GM23338 (cell line): ENCODE measurements at regions not wholly inside any gene's neighbourhood (a gene's known extent, or its start where the extent isn't known, plus 50 kb on each side); places are given as distances from the start of the nearest gene placed in this dataset.

ENCODE experiments used
- ATAC-seq: fragments of 200-7000 bp; cut with Tn5 transposase; 3 replicates; pipeline ENCODE4 v1.9.1; 2020
- DNase-seq: peaks from one replicate; pipeline ENCODE4 v3.0.0-alpha.2; 2015; ENCODE audit warnings: low spot score
- H2AFZ ChIP-seq: fragments of 200-600 bp; sonication (generic); 2 replicates; pipeline ENCODE4 v1.8.0; 2016; ENCODE audit warnings: antibody characterized with exemption, mild to moderate bottlenecking, moderate library complexity
- H3F3A ChIP-seq: fragments of 200-600 bp; sonication (generic); replicated peaks from 2 replicates; pipeline ENCODE4 v1.8.0; 2017; ENCODE audit warnings: antibody characterized with exemption, mixed run types, low read depth
- H3K27ac ChIP-seq: fragments of 200-600 bp; sonication (generic); 2 replicates; pipeline ENCODE4 v1.6.1; 2016; ENCODE audit warnings: low read depth
- H3K27me3 ChIP-seq: fragments of 200-600 bp; sonication (generic); 2 replicates; pipeline ENCODE4 v1.8.0; 2016; ENCODE audit warnings: mild to moderate bottlenecking, mixed run types, moderate library complexity; ENCODE audit not compliant: insufficient read depth
- H3K36me3 ChIP-seq: fragments of 200-600 bp; sonication (generic); 2 replicates; pipeline ENCODE4 v1.8.0; 2016; ENCODE audit warnings: mild to moderate bottlenecking; ENCODE audit not compliant: insufficient read depth
- H3K4me1 ChIP-seq: fragments of 200-600 bp; sonication (generic); 2 replicates; pipeline ENCODE4 v1.8.0; 2016; ENCODE audit warnings: mild to moderate bottlenecking, moderate library complexity; ENCODE audit not compliant: insufficient read depth
- H3K4me2 ChIP-seq: fragments of 200-600 bp; sonication (generic); 2 replicates; pipeline ENCODE4 v1.7.1; 2017; ENCODE audit warnings: mixed run types
- H3K4me3 ChIP-seq: fragments of 200-600 bp; sonication (generic); 2 replicates; pipeline ENCODE4 v1.6.1; 2016; ENCODE audit warnings: mixed run types
- H3K79me2 ChIP-seq: fragments of 200-600 bp; sonication (generic); replicated peaks from 2 replicates; pipeline ENCODE4 v1.8.0; 2017; ENCODE audit warnings: mild to moderate bottlenecking; ENCODE audit not compliant: insufficient read depth
- H3K9me2 ChIP-seq: fragments of 200-600 bp; sonication (generic); 2 replicates; pipeline ENCODE4 v1.8.0; 2017; ENCODE audit not compliant: insufficient read depth
- H4K20me1 ChIP-seq: fragments of 200-600 bp; sonication (generic); replicated peaks from 2 replicates; pipeline ENCODE4 v1.8.0; 2017; ENCODE audit warnings: mild to moderate bottlenecking; ENCODE audit not compliant: insufficient read depth
- H3K27ac Mint-ChIP-seq: 2 replicates; pipeline ENCODE4 v1.8.0; 2020; ENCODE audit warnings: inconsistent platforms, mild to moderate bottlenecking, moderate library complexity, mixed read lengths
- H3K27me3 Mint-ChIP-seq: 3 replicates; pipeline ENCODE4 v1.8.0; 2022; ENCODE audit warnings: low read depth, mild to moderate bottlenecking, moderate library complexity, mixed read lengths, inconsistent platforms; ENCODE audit not compliant: insufficient read depth, poor library complexity
- H3K36me3 Mint-ChIP-seq: 3 replicates; pipeline ENCODE4 v1.8.0; 2021; ENCODE audit warnings: low read depth, mild to moderate bottlenecking, inconsistent platforms, moderate library complexity, mixed read lengths
- H3K4me1 Mint-ChIP-seq: 3 replicates; pipeline ENCODE4 v1.8.0; 2020; ENCODE audit warnings: mild to moderate bottlenecking, inconsistent platforms, mixed read lengths
- H3K4me3 Mint-ChIP-seq: 3 replicates; pipeline ENCODE4 v1.8.0; 2021; ENCODE audit warnings: moderate library complexity, mild to moderate bottlenecking, inconsistent platforms, mixed read lengths
- H3K9me3 Mint-ChIP-seq: 3 replicates; pipeline ENCODE4 v1.8.0; 2020; ENCODE audit warnings: moderate library complexity, mild to moderate bottlenecking, inconsistent platforms, mixed read lengths
- CREB1 ChIP-seq: fragments of 250-450 bp; sonication (Bioruptor Pico); IDR thresholded peaks from 2 replicates; pipeline ENCODE4 v1.5.0; 2020; ENCODE audit warnings: low read depth, mild to moderate bottlenecking, moderate library complexity
- EZH2 ChIP-seq: fragments of 200-600 bp; sonication (generic); IDR thresholded peaks from one replicate; pipeline ENCODE4 v1.8.0; 2017; ENCODE audit warnings: antibody characterized with exemption, mild to moderate bottlenecking, low read depth; ENCODE audit not compliant: unreplicated experiment
- EZH2phosphoT487 ChIP-seq: fragments of 200-600 bp; sonication (generic); IDR thresholded peaks from one replicate; pipeline ENCODE4 v1.8.1; 2018; ENCODE audit warnings: antibody characterized with exemption; ENCODE audit not compliant: unreplicated experiment
- JUNB ChIP-seq: IDR thresholded peaks from one replicate; pipeline ENCODE4 v1.6.1; 2016; ENCODE audit warnings: antibody characterized with exemption; ENCODE audit not compliant: unreplicated experiment
- NANOG ChIP-seq: IDR thresholded peaks from 2 replicates; pipeline ENCODE4 v1.6.1; 2016; ENCODE audit warnings: antibody characterized with exemption, borderline replicate concordance
- POLR2AphosphoS5 ChIP-seq: IDR thresholded peaks from 2 replicates; pipeline ENCODE4 v1.6.1; 2016; ENCODE audit warnings: antibody characterized with exemption, low read depth
- STAT1 ChIP-seq: IDR thresholded peaks from one replicate; pipeline ENCODE4 v1.6.1; 2016; ENCODE audit warnings: antibody characterized with exemption; ENCODE audit not compliant: unreplicated experiment
- ZNF114 ChIP-seq: fragments of 250-450 bp; sonication (Bioruptor Pico); IDR thresholded peaks from 2 replicates; pipeline ENCODE4 v1.5.0; 2020; ENCODE audit warnings: mild to moderate bottlenecking, moderate library complexity
- ZNF331 ChIP-seq: fragments of 250-450 bp; sonication (Bioruptor Pico); IDR thresholded peaks from 2 replicates; pipeline ENCODE4 v1.5.0; 2020; ENCODE audit warnings: low read depth, mild to moderate bottlenecking, moderate library complexity
- TF ChIP-seq, protein P1 (sequence below): IDR thresholded peaks from one replicate; pipeline ENCODE4 v1.6.1; 2018; ENCODE audit warnings: antibody characterized with exemption; ENCODE audit not compliant: unreplicated experiment
- TF ChIP-seq, protein P2 (sequence below), 2 experiments: fragments of 200-600 bp in 1 of 2; sonication (generic) in 1 of 2; conservative IDR thresholded peaks; 2 replicates each; pipeline versions ENCODE4 v1.5.1 to v1.6.1; 2016 to 2017; ENCODE audit warnings: antibody characterized with exemption in 2 of 2, low read depth in 2 of 2, mild to moderate bottlenecking in 2 of 2, moderate library complexity in 1 of 2
- TF ChIP-seq, protein P3 (sequence below): IDR thresholded peaks from 2 replicates; pipeline ENCODE4 v1.6.1; 2016; ENCODE audit warnings: antibody characterized with exemption

DNA sequence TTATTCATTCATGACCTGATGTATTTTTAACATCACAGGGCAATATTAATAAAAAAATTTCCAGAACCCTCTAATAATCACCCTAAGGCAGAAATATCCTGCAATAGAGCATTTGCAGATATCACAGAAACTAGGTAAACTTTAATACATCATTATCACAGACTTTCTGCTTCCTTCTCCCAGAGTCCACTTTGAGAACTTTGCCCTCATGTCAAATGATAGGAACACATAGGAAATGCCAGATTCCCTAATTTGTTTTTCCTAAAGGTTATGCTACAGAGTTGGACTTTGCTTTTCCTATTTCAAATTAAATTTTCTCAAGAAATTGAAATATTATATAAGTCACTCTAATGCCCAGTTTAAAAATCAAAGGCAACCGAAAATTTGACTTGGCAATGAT is 352.8 kb upstream of the LRP1B start:
- no peaks in the 10 kb centered on the region for H3K9me2 ChIP-seq
- no peak for ATAC-seq
- H3K27ac Mint-ChIP-seq, result no peak overlapping the region
- H3K27me3 Mint-ChIP-seq, result no peaks in the 10 kb centered on the region
- H3K4me3 ChIP-seq, result no peak overlapping the region
- no peaks in the 10 kb centered on the region for H3K36me3 ChIP-seq
- no peak overlapping the region for H3K4me2 ChIP-seq
- no peak overlapping the region for H2AFZ ChIP-seq
- H4K20me1 ChIP-seq, result no peaks in the 10 kb centered on the region
- peaks cover 5% of the 10 kb centered on the region; the same call in 2 of the 3 replicates for H3K9me3 Mint-ChIP-seq
- no peak for DNase-seq
- TF ChIP-seq ZNF331 (CRISPR knock-in tag) (no peak), STAT1 (no peak), EZH2 (no peak), EZH2phosphoT487 (no peak), JUNB (no peak)
- TF ChIP-seq, protein P1, sequence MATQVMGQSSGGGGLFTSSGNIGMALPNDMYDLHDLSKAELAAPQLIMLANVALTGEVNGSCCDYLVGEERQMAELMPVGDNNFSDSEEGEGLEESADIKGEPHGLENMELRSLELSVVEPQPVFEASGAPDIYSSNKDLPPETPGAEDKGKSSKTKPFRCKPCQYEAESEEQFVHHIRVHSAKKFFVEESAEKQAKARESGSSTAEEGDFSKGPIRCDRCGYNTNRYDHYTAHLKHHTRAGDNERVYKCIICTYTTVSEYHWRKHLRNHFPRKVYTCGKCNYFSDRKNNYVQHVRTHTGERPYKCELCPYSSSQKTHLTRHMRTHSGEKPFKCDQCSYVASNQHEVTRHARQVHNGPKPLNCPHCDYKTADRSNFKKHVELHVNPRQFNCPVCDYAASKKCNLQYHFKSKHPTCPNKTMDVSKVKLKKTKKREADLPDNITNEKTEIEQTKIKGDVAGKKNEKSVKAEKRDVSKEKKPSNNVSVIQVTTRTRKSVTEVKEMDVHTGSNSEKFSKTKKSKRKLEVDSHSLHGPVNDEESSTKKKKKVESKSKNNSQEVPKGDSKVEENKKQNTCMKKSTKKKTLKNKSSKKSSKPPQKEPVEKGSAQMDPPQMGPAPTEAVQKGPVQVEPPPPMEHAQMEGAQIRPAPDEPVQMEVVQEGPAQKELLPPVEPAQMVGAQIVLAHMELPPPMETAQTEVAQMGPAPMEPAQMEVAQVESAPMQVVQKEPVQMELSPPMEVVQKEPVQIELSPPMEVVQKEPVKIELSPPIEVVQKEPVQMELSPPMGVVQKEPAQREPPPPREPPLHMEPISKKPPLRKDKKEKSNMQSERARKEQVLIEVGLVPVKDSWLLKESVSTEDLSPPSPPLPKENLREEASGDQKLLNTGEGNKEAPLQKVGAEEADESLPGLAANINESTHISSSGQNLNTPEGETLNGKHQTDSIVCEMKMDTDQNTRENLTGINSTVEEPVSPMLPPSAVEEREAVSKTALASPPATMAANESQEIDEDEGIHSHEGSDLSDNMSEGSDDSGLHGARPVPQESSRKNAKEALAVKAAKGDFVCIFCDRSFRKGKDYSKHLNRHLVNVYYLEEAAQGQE, result no peak
- TF ChIP-seq, protein P2, sequence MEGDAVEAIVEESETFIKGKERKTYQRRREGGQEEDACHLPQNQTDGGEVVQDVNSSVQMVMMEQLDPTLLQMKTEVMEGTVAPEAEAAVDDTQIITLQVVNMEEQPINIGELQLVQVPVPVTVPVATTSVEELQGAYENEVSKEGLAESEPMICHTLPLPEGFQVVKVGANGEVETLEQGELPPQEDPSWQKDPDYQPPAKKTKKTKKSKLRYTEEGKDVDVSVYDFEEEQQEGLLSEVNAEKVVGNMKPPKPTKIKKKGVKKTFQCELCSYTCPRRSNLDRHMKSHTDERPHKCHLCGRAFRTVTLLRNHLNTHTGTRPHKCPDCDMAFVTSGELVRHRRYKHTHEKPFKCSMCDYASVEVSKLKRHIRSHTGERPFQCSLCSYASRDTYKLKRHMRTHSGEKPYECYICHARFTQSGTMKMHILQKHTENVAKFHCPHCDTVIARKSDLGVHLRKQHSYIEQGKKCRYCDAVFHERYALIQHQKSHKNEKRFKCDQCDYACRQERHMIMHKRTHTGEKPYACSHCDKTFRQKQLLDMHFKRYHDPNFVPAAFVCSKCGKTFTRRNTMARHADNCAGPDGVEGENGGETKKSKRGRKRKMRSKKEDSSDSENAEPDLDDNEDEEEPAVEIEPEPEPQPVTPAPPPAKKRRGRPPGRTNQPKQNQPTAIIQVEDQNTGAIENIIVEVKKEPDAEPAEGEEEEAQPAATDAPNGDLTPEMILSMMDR (conservative IDR thresholded peaks at IDR 0.05; ENCODE audit: low read depth in 2 of 2), result no peak
- H3F3A ChIP-seq, result no peaks in the 10 kb centered on the region
- H3K27me3 ChIP-seq, result no peaks in the 10 kb centered on the region
- H3K79me2 ChIP-seq, result no peaks in the 10 kb centered on the region
- H3K4me3 Mint-ChIP-seq, result no peak overlapping the region
- no peaks in the 10 kb centered on the region for H3K4me1 Mint-ChIP-seq
- no peak overlapping the region for H3K27ac ChIP-seq
- H3K36me3 Mint-ChIP-seq, result 0 out of 3 replicates have a peak, but pooled peaks cover 2% of the 10 kb centered on the region
- H3K4me1 ChIP-seq, result no peaks in the 10 kb centered on the region

DNA sequence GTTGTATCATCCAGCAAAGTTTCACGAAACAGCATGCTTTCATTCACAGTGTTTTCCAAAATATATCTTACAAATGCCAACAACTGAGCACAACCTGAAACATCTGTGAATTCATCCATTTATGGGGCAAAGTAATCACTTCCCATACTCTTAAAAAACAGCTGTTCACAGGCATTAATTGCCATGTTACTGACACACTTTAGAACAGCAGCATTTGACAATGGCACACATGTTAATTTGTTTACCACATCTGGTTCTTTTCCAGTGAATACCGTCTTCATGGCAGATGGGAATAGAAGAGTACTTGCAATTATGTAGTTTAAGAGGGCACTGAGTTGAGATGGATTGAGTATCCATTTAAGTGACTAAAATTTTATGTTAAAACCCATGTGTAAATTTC is 347.4 kb upstream of the LRP1B start:
- no peak overlapping the region for H3K4me3 Mint-ChIP-seq
- Histone ChIP-seq H3K27me3 (no peaks in the 10 kb centered on the region), H3K4me2 (no peak overlapping the region), H3K9me2 (no peaks in the 10 kb centered on the region), H3K27ac (no peak overlapping the region), H4K20me1 (no peaks in the 10 kb centered on the region), H3K79me2 (no peaks in the 10 kb centered on the region), H3K36me3 (no peaks in the 10 kb centered on the region), H2AFZ (no peak overlapping the region), H3F3A (no peaks in the 10 kb centered on the region), H3K4me1 (no peaks in the 10 kb centered on the region), H3K4me3 (no peak overlapping the region)
- ATAC-seq (no peak), DNase-seq (no peak)
- H3K9me3 Mint-ChIP-seq, result no peaks in the 10 kb centered on the region; the same call in 2 of the 3 replicates
- H3K4me1 Mint-ChIP-seq, result no peaks in the 10 kb centered on the region
- no peak overlapping the region for H3K27ac Mint-ChIP-seq
- H3K27me3 Mint-ChIP-seq, result peaks cover 2% of the 10 kb centered on the region
- no peaks in the 10 kb centered on the region for H3K36me3 Mint-ChIP-seq
- TF ChIP-seq CREB1 (no peak), ZNF331 (CRISPR knock-in tag) (no peak), JUNB (no peak), EZH2 (no peak), EZH2phosphoT487 (no peak), ZNF114 (CRISPR knock-in tag) (no peak), STAT1 (no peak), NANOG (no peak), POLR2AphosphoS5 (no peak)
- TF ChIP-seq, protein P2 (conservative IDR thresholded peaks at IDR 0.05; ENCODE audit: low read depth in 2 of 2), result no peak
- TF ChIP-seq, protein P1, result no peak
- TF ChIP-seq, protein P3, sequence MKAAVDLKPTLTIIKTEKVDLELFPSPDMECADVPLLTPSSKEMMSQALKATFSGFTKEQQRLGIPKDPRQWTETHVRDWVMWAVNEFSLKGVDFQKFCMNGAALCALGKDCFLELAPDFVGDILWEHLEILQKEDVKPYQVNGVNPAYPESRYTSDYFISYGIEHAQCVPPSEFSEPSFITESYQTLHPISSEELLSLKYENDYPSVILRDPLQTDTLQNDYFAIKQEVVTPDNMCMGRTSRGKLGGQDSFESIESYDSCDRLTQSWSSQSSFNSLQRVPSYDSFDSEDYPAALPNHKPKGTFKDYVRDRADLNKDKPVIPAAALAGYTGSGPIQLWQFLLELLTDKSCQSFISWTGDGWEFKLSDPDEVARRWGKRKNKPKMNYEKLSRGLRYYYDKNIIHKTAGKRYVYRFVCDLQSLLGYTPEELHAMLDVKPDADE, result no peak
